BLaER1 treated with 17β-estradiol and CSF1 and Interleukin-3, amounts not matched to agents 10 nM and 100 nM (cell line): ENCODE measurements at regions not wholly inside any gene's neighbourhood (a gene's known extent, or its start where the extent isn't known, plus 50 kb on each side); places are given as distances from the start of the nearest gene placed in this dataset.
"Not testable (repeated sequence)": the region's sequence is repeated elsewhere in the genome, so short reads cannot be mapped to it uniquely, and the experiment has no call there.

Source experiments
- H3K27ac ChIP-seq, 11 experiments: shearing (Covaris generic); formaldehyde crosslinking; 2 replicates each; pipeline ENCODE4 v1.8.1; 2022
- H3K27me3 ChIP-seq, 11 experiments: shearing (Covaris generic); formaldehyde crosslinking; 2 replicates each; pipeline ENCODE4 v1.8.1; 2022
- H3K36me3 ChIP-seq, 11 experiments: shearing (Covaris generic); formaldehyde crosslinking; 2 replicates each; pipeline ENCODE4 v1.8.1; 2022
- H3K4me1 ChIP-seq, 10 experiments: shearing (Covaris generic); formaldehyde crosslinking; 2 replicates each; pipeline ENCODE4 v1.8.1; 2022
- H3K4me2 ChIP-seq, 11 experiments: shearing (Covaris generic); formaldehyde crosslinking; 2 replicates each; pipeline ENCODE4 v1.8.1; 2022
- H3K4me3 ChIP-seq, 10 experiments: shearing (Covaris generic); formaldehyde crosslinking; 2 replicates each; pipeline ENCODE4 v1.8.1; 2022
- H3K9ac ChIP-seq, 11 experiments: shearing (Covaris generic); formaldehyde crosslinking; 2 replicates each; pipeline ENCODE4 v1.8.1; 2022
- H3K9me3 ChIP-seq, 11 experiments: shearing (Covaris generic); formaldehyde crosslinking; replicated peaks in 1 of 11; 2 replicates each; pipeline ENCODE4 v1.8.1; 2022
- H4K20me1 ChIP-seq, 11 experiments: shearing (Covaris generic); formaldehyde crosslinking; 2 replicates each; pipeline ENCODE4 v1.8.1; 2022
- Cebpa-rat ChIP-seq, 11 experiments: shearing (Covaris generic); IDR thresholded peaks; 2 replicates each; pipeline ENCODE4 v1.8.1; 2022

DNA sequence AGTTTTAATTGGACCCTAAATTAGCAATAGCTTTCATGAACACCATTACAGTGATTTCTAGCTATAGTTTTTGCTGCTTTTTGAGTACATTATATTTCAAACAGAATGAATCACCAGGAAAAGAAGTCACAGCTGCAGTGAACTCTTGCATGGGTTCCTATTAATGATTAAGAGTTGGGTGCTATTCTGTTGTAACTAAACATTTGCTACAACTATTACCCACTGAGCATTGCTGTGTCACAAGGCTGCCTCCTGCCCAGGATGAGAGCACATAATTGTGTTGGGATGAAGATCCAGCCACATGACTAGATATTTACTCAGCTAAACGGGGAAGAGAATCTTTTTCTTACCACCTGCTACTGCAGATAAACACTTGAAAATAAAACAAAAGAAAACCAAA is 152.7 kb downstream of the GXYLT1 start:
- Histone ChIP-seq H3K4me2 (no peak overlapping the region), H3K27ac (no peak overlapping the region), H3K4me3 (no peak overlapping the region), H3K9me3 (peaks cover 0 to 29% (median 0%) of the 10 kb centered on the region in 11 experiments; a peak in 4 of 22 replicates), H3K36me3 (no peaks in the 10 kb centered on the region), H3K27me3 (no peaks in the 10 kb centered on the region), H4K20me1 (no peaks in the 10 kb centered on the region), H3K4me1 (peaks cover 0 to 12% (median 0%) of the 10 kb centered on the region in 10 experiments; a peak in 4 of 20 replicates), H3K9ac (no peak overlapping the region)
- TF ChIP-seq Cebpa-rat (IDR thresholded peaks at IDR 0.05), result no peak

DNA sequence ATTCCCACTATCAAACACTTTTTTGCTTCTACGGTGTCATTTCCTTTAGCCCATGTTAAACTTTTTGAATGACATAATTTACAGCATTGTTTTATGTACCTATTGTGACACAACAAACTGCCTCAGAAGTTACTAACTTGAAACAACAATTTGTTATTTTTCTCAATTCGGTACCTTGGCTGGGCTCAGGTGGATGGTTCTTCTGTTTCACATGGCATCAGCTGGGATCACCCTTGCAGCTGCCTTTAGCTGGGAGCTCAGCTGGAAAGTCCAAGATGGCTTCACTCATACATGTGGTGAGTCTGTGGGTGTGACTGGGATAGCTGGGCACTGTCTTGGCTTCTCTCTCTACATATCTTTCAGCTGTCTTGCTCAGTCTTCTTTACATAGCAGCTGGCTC is 156.0 kb downstream of the GXYLT1 start:
- no peak overlapping the region for H3K4me2 ChIP-seq
- no peak for TF ChIP-seq Cebpa-rat (IDR thresholded peaks at IDR 0.05)
- H3K4me1 ChIP-seq, result peaks cover 0 to 8% (median 0%) of the 10 kb centered on the region in 10 experiments; a peak in 4 of 20 replicates
- no peak overlapping the region for H3K4me3 ChIP-seq
- peaks cover 0 to 29% (median 0%) of the 10 kb centered on the region in 11 experiments; a peak in 4 of 22 replicates for H3K9me3 ChIP-seq
- no peaks in the 10 kb centered on the region for H3K27me3 ChIP-seq
- H3K9ac ChIP-seq, result no peak overlapping the region
- no peaks in the 10 kb centered on the region for H3K36me3 ChIP-seq
- no peak overlapping the region for H3K27ac ChIP-seq
- H4K20me1 ChIP-seq, result no peaks in the 10 kb centered on the region

DNA sequence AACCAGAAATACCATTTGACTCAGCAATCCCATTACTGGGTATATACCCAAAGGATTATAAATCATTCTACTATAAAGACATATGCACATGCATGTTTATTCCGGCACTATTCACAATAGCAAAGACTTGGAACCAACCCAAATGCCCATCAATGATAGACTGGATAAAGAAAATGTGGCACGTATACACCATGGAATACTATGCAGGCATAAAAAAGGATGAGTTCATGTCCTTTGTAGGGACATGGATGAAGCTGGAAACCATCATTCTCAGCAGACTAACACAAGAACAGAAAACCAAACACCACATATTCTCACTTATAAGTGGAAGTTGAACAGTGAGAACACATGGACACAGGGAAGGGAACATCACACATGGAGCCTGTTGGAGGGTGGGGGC is 158.2 kb downstream of the GXYLT1 start:
- peaks cover 0 to 16% (median 0%) of the 10 kb centered on the region in 11 experiments; a peak in 3 of 22 replicates for H3K9me3 ChIP-seq
- H3K4me2 ChIP-seq, H3K4me1 ChIP-seq, H3K27ac ChIP-seq, H3K36me3 ChIP-seq, H3K27me3 ChIP-seq, H3K9ac ChIP-seq, H3K4me3 ChIP-seq, H4K20me1 ChIP-seq: not testable (repeated sequence)

DNA sequence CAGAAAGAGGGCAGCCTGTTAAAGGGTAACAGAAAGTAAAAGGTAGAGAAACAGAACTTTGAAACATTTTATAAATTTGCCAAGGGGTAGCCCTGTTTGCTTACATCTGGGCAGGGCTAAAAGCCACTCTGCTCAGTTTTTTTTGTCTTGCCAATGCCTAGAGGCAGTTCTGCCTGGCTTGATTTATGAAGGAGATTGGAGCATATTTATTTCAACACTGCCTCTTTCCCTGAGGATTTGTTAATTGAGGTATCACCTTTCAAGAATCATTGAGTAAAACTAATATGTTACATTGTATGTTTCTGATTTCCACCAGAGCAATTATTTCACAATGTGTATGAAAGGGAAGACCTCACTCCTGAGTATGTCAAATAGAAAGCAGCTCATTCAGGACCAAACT is 160.8 kb downstream of the GXYLT1 start:
- Histone ChIP-seq H4K20me1 (no peaks in the 10 kb centered on the region), H3K27me3 (no peaks in the 10 kb centered on the region), H3K9ac (no peak overlapping the region), H3K4me2 (no peak overlapping the region), H3K4me3 (no peak overlapping the region), H3K4me1 (no peaks in the 10 kb centered on the region), H3K9me3 (peaks cover 0 to 10% (median 0%) of the 10 kb centered on the region in 11 experiments; a peak in 4 of 22 replicates), H3K36me3 (no peaks in the 10 kb centered on the region), H3K27ac (no peak overlapping the region)
- TF ChIP-seq Cebpa-rat (IDR thresholded peaks at IDR 0.05), result no peak

DNA sequence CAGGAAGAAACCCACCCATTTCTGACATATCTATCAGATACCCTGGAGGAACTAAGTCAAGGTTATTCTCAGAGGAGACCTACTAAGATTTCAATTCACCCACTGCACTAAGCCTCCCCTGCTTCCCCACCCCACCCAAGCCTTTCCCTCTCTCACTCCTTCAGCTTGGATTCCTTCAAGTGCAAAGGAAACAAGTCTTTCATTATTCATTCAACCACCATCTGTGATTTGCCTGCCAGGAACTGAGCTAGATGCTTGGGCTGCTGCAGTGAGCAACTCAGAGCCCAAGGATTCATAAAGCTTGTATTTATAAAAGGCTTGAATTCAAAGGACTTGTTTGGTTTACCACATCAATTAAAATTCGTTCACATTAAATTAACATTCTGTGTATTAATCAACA is 161.3 kb downstream of the GXYLT1 start:
- Histone ChIP-seq H3K27ac (no peak overlapping the region), H3K9me3 (peaks cover 0 to 6% (median 0%) of the 10 kb centered on the region in 11 experiments; a peak in 3 of 22 replicates), H3K4me2 (no peak overlapping the region), H4K20me1 (no peaks in the 10 kb centered on the region), H3K4me3 (no peak overlapping the region), H3K4me1 (no peaks in the 10 kb centered on the region), H3K36me3 (no peaks in the 10 kb centered on the region), H3K27me3 (no peaks in the 10 kb centered on the region), H3K9ac (no peak overlapping the region)
- no peak for TF ChIP-seq Cebpa-rat (IDR thresholded peaks at IDR 0.05)

DNA sequence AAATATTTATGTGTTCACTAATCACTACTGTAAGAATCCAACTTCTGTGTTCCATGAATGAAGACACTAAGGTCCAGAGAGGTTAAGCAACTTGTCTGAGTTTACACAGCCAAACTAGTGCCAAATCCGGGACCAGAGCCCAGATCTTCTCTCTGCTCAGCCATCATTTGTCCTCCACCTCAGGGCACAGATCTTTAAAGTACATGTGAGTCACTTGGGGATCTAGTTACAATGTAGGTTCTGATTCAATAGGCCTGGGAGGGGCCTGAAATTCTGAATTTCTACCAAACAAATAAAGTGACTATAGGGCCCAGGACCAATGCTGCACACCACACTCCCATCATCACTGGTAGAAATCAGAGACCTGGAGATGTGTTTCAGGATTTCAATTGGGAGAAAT is 162.9 kb downstream of the GXYLT1 start:
- Histone ChIP-seq H3K9ac (no peak overlapping the region), H3K4me1 (no peaks in the 10 kb centered on the region), H3K27ac (no peak overlapping the region), H3K36me3 (no peaks in the 10 kb centered on the region), H3K9me3 (no peaks in the 10 kb centered on the region; a peak in 1 of 22 replicates), H3K27me3 (no peaks in the 10 kb centered on the region), H3K4me2 (no peak overlapping the region), H4K20me1 (no peaks in the 10 kb centered on the region), H3K4me3 (no peak overlapping the region)
- TF ChIP-seq Cebpa-rat (IDR thresholded peaks at IDR 0.05), result no peak

DNA sequence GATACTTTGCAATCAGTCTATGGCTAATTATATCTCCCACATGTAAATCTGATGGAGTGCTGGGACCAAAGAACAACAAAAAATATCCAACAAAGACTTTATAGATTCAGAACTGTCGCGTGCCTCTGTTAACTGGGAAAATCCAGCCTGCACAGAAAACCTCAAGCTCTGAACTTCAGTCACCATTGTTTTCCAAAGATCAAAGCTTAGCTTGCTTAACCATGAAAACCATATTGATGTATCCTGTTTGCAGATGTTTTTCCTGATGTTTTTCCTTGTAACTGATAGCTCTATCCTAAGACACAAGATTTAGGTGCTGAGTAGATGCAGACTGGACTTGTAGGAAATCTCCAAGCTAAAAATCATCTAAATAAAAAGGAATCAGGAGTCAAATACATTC is 163.7 kb downstream of the GXYLT1 start:
- H3K27ac ChIP-seq, result no peak overlapping the region
- no peak overlapping the region for H3K9ac ChIP-seq
- H3K4me2 ChIP-seq, result no peak overlapping the region

DNA sequence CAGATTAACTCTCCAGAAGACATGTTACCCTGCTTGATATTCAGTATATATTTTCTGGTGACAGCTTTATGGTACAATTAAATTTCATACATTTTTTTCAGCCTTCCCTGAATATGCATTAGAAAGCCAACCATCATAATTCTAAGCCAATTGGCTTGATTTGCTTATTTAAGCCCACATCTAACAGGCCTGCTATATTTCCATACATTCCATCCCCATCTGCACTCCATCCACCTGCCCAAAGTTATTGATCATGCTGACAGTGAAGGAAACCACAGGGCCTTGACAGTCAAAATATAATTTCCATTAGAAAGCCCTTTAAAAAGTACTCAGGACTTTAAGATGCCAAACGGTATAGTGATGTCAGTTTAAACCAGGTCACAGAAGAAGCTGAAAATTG is 164.3 kb downstream of the GXYLT1 start:
- Histone ChIP-seq H3K36me3 (no peaks in the 10 kb centered on the region), H3K9me3 (no peaks in the 10 kb centered on the region; a peak in 1 of 22 replicates), H3K4me1 (no peaks in the 10 kb centered on the region), H3K27ac (no peak overlapping the region), H3K4me2 (no peak overlapping the region), H3K27me3 (no peaks in the 10 kb centered on the region), H3K9ac (no peak overlapping the region), H4K20me1 (no peaks in the 10 kb centered on the region), H3K4me3 (no peak overlapping the region)
- TF ChIP-seq Cebpa-rat (IDR thresholded peaks at IDR 0.05), result no peak

More for the DNA sequence above, 163.7 kb downstream of the GXYLT1 start:
- no peaks in the 10 kb centered on the region for H3K4me1 ChIP-seq
- no peak for TF ChIP-seq Cebpa-rat (IDR thresholded peaks at IDR 0.05)
- no peaks in the 10 kb centered on the region for H4K20me1 ChIP-seq
- H3K27me3 ChIP-seq, result no peaks in the 10 kb centered on the region
- no peaks in the 10 kb centered on the region; a peak in 1 of 22 replicates for H3K9me3 ChIP-seq
- H3K4me3 ChIP-seq, result no peak overlapping the region
- H3K36me3 ChIP-seq, result no peaks in the 10 kb centered on the region

DNA sequence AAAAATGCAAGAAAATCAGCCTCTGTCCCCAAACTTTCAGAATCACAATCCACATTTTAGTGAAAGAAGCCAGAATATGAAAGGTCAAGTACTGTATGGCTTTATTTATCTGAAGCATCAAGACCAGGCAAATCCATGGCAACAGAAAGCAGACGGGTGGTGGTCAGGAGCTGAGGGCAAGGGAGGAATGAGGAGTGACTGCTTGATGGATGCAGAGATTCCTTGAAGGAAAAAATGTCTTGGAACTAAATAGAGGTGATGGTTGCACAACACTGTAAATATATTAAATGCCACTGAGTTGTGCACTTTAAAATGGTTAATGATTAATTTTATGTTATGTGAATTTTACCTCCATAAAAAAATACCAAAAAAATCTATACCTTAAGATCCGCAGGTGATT is 165.1 kb downstream of the GXYLT1 start:
- TF ChIP-seq Cebpa-rat (IDR thresholded peaks at IDR 0.05), result no peak
- Histone ChIP-seq H3K4me1 (no peaks in the 10 kb centered on the region), H3K4me2 (no peak overlapping the region), H3K9me3 (no peaks in the 10 kb centered on the region; a peak in 1 of 22 replicates), H3K27me3 (no peaks in the 10 kb centered on the region), H3K27ac (no peak overlapping the region), H3K4me3 (no peak overlapping the region), H3K36me3 (no peaks in the 10 kb centered on the region), H4K20me1 (no peaks in the 10 kb centered on the region), H3K9ac (no peak overlapping the region)

DNA sequence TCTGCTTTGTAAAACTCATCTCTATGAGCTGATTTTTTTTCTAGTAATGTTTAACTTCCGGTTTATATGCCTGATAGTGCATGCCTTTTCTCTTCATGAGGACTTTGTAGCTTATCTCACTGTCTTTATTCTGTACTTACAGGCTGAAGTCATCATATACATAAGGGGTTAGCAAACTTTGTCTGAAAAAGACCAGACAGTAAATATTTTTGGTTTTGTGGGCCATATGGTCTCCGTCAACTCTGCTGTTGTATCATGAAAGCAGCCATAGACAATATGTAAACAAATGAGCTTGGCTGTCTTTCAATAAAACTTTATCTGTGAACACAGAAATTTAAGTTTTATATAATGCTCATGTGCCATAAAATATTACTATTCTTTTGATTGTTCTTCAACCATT is 172.1 kb downstream of the GXYLT1 start:
- no peaks in the 10 kb centered on the region for H3K9me3 ChIP-seq
- no peak for TF ChIP-seq Cebpa-rat (IDR thresholded peaks at IDR 0.05)

More for the DNA sequence above, 172.1 kb downstream of the GXYLT1 start:
- Histone ChIP-seq H4K20me1 (no peaks in the 10 kb centered on the region), H3K36me3 (no peaks in the 10 kb centered on the region), H3K4me2 (no peak overlapping the region), H3K4me1 (no peaks in the 10 kb centered on the region), H3K9ac (no peak overlapping the region), H3K27ac (no peak overlapping the region), H3K4me3 (no peak overlapping the region), H3K27me3 (no peaks in the 10 kb centered on the region)
